ENCODE measurements at regions not wholly inside any gene's neighbourhood (a gene's known extent, or its start where the extent isn't known, plus 50 kb on each side); places are given as distances from the start of the nearest gene placed in this dataset.

DNA sequence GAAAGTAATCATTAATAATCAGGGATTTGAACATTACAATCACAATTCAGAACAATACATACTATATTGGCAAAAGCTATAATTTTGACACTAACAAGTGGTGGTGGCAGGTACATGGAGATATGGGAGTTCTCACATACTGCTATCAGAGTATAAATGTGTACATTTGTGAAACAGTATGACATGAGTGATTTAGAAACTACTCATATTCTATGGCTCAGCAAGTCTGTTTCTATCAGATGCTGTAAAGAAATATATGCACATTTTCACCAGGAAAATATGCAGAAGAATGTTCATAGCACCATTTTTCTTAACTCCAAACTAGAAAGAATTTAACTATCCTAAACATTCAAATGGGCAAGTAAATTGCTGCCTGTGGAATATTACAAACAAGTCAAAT lies 620.0 kb downstream of the SH2D4B start:
- no peak overlapping the region for H3K4me3 ChIP-seq (replicated peaks; ENCODE audit: insufficient read depth, low read length)
- DNase-seq (ENCODE audit: low read depth in 1 of 2, low spot score in 1 of 2): no peak
- TF ChIP-seq GABPA (IDR thresholded peaks at IDR 0.05; ENCODE audit: low read depth) (no peak), POLR2AphosphoS5 (IDR thresholded peaks at IDR 0.05; ENCODE audit: low read depth) (no peak), SPI1 (IDR thresholded peaks at IDR 0.05; ENCODE audit: borderline replicate concordance, low read depth) (no peak)
- TF ChIP-seq, protein P1, sequence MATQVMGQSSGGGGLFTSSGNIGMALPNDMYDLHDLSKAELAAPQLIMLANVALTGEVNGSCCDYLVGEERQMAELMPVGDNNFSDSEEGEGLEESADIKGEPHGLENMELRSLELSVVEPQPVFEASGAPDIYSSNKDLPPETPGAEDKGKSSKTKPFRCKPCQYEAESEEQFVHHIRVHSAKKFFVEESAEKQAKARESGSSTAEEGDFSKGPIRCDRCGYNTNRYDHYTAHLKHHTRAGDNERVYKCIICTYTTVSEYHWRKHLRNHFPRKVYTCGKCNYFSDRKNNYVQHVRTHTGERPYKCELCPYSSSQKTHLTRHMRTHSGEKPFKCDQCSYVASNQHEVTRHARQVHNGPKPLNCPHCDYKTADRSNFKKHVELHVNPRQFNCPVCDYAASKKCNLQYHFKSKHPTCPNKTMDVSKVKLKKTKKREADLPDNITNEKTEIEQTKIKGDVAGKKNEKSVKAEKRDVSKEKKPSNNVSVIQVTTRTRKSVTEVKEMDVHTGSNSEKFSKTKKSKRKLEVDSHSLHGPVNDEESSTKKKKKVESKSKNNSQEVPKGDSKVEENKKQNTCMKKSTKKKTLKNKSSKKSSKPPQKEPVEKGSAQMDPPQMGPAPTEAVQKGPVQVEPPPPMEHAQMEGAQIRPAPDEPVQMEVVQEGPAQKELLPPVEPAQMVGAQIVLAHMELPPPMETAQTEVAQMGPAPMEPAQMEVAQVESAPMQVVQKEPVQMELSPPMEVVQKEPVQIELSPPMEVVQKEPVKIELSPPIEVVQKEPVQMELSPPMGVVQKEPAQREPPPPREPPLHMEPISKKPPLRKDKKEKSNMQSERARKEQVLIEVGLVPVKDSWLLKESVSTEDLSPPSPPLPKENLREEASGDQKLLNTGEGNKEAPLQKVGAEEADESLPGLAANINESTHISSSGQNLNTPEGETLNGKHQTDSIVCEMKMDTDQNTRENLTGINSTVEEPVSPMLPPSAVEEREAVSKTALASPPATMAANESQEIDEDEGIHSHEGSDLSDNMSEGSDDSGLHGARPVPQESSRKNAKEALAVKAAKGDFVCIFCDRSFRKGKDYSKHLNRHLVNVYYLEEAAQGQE (IDR thresholded peaks at IDR 0.05; ENCODE audit: insufficient replicate concordance, low read depth): no peak
- TF ChIP-seq, protein P2, sequence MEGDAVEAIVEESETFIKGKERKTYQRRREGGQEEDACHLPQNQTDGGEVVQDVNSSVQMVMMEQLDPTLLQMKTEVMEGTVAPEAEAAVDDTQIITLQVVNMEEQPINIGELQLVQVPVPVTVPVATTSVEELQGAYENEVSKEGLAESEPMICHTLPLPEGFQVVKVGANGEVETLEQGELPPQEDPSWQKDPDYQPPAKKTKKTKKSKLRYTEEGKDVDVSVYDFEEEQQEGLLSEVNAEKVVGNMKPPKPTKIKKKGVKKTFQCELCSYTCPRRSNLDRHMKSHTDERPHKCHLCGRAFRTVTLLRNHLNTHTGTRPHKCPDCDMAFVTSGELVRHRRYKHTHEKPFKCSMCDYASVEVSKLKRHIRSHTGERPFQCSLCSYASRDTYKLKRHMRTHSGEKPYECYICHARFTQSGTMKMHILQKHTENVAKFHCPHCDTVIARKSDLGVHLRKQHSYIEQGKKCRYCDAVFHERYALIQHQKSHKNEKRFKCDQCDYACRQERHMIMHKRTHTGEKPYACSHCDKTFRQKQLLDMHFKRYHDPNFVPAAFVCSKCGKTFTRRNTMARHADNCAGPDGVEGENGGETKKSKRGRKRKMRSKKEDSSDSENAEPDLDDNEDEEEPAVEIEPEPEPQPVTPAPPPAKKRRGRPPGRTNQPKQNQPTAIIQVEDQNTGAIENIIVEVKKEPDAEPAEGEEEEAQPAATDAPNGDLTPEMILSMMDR (IDR thresholded peaks at IDR 0.05; ENCODE audit: insufficient read depth, low read length): no peak
- H3K27ac ChIP-seq (replicated peaks): no peak overlapping the region
- H3K27me3 ChIP-seq (ENCODE audit: insufficient read depth, poor library complexity, severe bottlenecking): no peaks in the 10 kb centered on the region

DNA sequence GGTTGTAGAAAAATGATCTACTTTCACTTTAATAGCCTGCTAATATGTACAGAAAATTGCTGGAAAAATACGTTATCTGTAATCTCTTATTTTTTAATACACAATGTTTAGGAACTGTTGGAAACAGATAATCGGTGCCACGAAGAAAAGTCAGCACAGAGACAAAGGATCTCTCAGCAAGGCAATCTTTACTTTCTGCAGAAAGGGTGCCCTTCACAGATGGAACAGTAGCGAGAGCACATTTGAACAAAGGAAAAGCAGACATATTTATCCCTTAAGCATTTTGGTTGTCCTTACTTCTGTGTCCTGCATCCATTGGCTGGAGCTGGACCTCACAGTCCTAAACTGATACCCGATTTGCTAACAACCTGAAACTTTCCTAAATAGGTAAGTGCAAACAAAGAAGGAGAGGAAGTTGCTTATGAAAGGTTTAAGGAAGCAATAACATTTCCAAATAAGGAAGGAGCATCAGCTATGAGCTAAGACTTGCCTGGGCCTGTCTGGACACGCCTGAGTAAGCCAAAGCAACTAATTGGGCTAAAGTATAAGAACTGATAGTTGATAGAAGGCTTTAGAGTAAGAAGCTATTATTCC lies 640.0 kb downstream of the SH2D4B start:
- DNase-seq (ENCODE audit: low read depth in 1 of 2, low spot score in 1 of 2): no peak
- no peak for TF ChIP-seq GABPA (IDR thresholded peaks at IDR 0.05; ENCODE audit: low read depth)
- TF ChIP-seq SPI1 (IDR thresholded peaks at IDR 0.05; ENCODE audit: borderline replicate concordance, low read depth): no peak
- TF ChIP-seq POLR2AphosphoS5 (IDR thresholded peaks at IDR 0.05; ENCODE audit: low read depth): no peak
- TF ChIP-seq, protein P1 (IDR thresholded peaks at IDR 0.05; ENCODE audit: insufficient replicate concordance, low read depth): no peak
- TF ChIP-seq, protein P2 (IDR thresholded peaks at IDR 0.05; ENCODE audit: insufficient read depth, low read length): no peak
- H3K27me3 ChIP-seq (ENCODE audit: insufficient read depth, poor library complexity, severe bottlenecking): no peaks in the 10 kb centered on the region

DNA sequence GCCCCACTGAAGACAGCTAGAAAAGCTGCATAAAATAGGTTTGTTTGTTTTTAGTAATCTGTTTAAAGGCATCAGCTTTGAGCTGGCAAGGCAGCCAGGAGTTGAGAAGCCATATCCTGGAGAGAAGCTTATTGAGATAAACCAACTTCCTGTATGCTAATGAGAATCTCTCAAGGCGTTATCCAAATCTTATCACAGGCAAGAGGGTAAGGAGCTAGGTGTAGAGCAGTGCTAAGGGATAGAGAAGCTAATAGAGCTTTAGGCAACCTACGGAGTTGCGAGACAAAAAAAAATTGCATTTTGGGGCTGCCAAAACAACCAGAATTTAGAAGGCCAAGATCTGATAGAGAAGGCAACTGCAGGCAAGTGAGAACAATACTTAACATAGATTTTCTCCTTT lies 641.6 kb downstream of the SH2D4B start:
- no peak for DNase-seq (ENCODE audit: low read depth in 1 of 2, low spot score in 1 of 2)
- no peak overlapping the region for H3K27ac ChIP-seq (replicated peaks)
- no peak overlapping the region for H3K4me3 ChIP-seq (replicated peaks; ENCODE audit: insufficient read depth, low read length)
- no peaks in the 10 kb centered on the region for H3K27me3 ChIP-seq (ENCODE audit: insufficient read depth, poor library complexity, severe bottlenecking)
- TF ChIP-seq, protein P1 (IDR thresholded peaks at IDR 0.05; ENCODE audit: insufficient replicate concordance, low read depth): no peak
- TF ChIP-seq GABPA (IDR thresholded peaks at IDR 0.05; ENCODE audit: low read depth) (no peak), SPI1 (IDR thresholded peaks at IDR 0.05; ENCODE audit: borderline replicate concordance, low read depth) (no peak)

More for the DNA sequence above, 640.0 kb downstream of the SH2D4B start:
- Histone ChIP-seq H3K27ac (replicated peaks) (no peak overlapping the region), H3K4me3 (replicated peaks; ENCODE audit: insufficient read depth, low read length) (no peak overlapping the region)

All from HL-60 (cell line).